CD4-positive, alpha-beta T cell (primary cell): ENCODE measurements at regions not wholly inside any gene's neighbourhood (a gene's known extent, or its start where the extent isn't known, plus 50 kb on each side); places are given as distances from the start of the nearest gene placed in this dataset.

Source experiments
- ATAC-seq: fragments of 200-7000 bp; cut with Tn5 transposase; one replicate; pipeline ENCODE4 v1.10.0; 2022; ENCODE audit warnings: mild to moderate bottlenecking; ENCODE audit not compliant: poor library complexity
- CTCF ChIA-PET: fragments of 350-600 bp; sonication (Branson Sonifier 250); formaldehyde crosslinking; loops from one replicate; lab custom pipeline; 2021; ENCODE audit warnings: antibody characterized with exemption, inconsistent platforms; lab: Charles Lee
- POLR2A ChIA-PET: fragments of 350-600 bp; sonication (Branson Sonifier 250); formaldehyde crosslinking; loops from one replicate; lab custom pipeline; 2021; ENCODE audit warnings: antibody characterized with exemption, inconsistent platforms; lab: Charles Lee
- DNase-seq, 14 experiments: peaks; one replicate each; pipeline ENCODE4 v3.0.0-alpha.2; 2013 to 2020; ENCODE audit warnings: mixed read lengths in 2 of 14
- H3K27ac ChIP-seq, 2 donors: one replicate each; pipeline versions ENCODE4 v1.5.1 to v1.7.0; 2013; ENCODE audit warnings: low read length in 2 of 2, low read depth in 1 of 2, mild to moderate bottlenecking in 1 of 2
- H3K27me3 ChIP-seq, 2 experiments: 1 replicate in 1 of 2; 2 replicates in 1 of 2; pipeline versions ENCODE4 v1.6.1 to v1.7.0; 2013; ENCODE audit warnings: low read length in 2 of 2, control low read depth in 1 of 2, mild to moderate bottlenecking in 1 of 2, moderate library complexity in 1 of 2; ENCODE audit not compliant: insufficient read depth in 2 of 2, control insufficient read depth in 1 of 2
- H3K36me3 ChIP-seq: one replicate; pipeline ENCODE4 v1.6.1; 2013; ENCODE audit warnings: low read length, control low read depth; ENCODE audit not compliant: insufficient read depth
- H3K4me1 ChIP-seq: one replicate; pipeline ENCODE4 v1.6.1; 2013; ENCODE audit warnings: low read length, control low read depth; ENCODE audit not compliant: insufficient read depth
- H3K4me3 ChIP-seq: one replicate; pipeline ENCODE4 v1.5.1; 2013; ENCODE audit warnings: mild to moderate bottlenecking, low read length, moderate library complexity
- H3K9me3 ChIP-seq, 2 experiments: 1 replicate in 1 of 2; 2 replicates in 1 of 2; pipeline versions ENCODE4 v1.6.1 to v1.7.0; 2013; ENCODE audit warnings: low read length in 2 of 2, mild to moderate bottlenecking in 2 of 2, control low read depth in 1 of 2, moderate library complexity in 1 of 2; ENCODE audit not compliant: control insufficient read depth in 1 of 2, insufficient read depth in 1 of 2
- H3K27ac Mint-ChIP-seq: one replicate; pipeline ENCODE4 v1.8.0; 2020; ENCODE audit warnings: mixed read lengths
- H3K27me3 Mint-ChIP-seq: one replicate; pipeline ENCODE4 v1.8.0; 2021; ENCODE audit warnings: mixed read lengths
- H3K36me3 Mint-ChIP-seq: one replicate; pipeline ENCODE4 v1.8.0; 2021; ENCODE audit warnings: low read depth, mixed read lengths
- H3K4me1 Mint-ChIP-seq: one replicate; pipeline ENCODE4 v1.8.0; 2021; ENCODE audit warnings: low read depth, mixed read lengths
- H3K4me3 Mint-ChIP-seq: one replicate; pipeline ENCODE4 v1.8.0; 2020; ENCODE audit warnings: mild to moderate bottlenecking, mixed read lengths
- H3K9me3 Mint-ChIP-seq: one replicate; pipeline ENCODE4 v1.8.0; 2020; ENCODE audit warnings: mixed read lengths
- CTCF ChIP-seq: fragments of 200-600 bp; IDR thresholded peaks from one replicate; pipeline ENCODE4 v1.8.0; 2022; ENCODE audit warnings: antibody characterized with exemption, mild to moderate bottlenecking
- intact Hi-C, 2 experiments: fragments of 100-400 bp; cut with DNase I in 1 of 2; cut with micrococcal nuclease in 1 of 2; formaldehyde crosslinking; loops; one replicate each; pipeline versions ENCODE4 v1.15.1 to v1.9.0; 2023 to 2025; cut with DNase I, micrococcal nuclease

GRCh38 chr4:143085659-143086058 lies 99.1 kb upstream of the USP38 start:
- no peak overlapping the region for H3K27ac Mint-ChIP-seq

GRCh38 chr4:143089291-143089690 lies 95.4 kb upstream of the USP38 start:
- Mint-ChIP-seq H3K27ac (no peak overlapping the region), H3K4me3 (no peak overlapping the region), H3K4me1 (no peaks in the 10 kb centered on the region), H3K27me3 (no peaks in the 10 kb centered on the region), H3K9me3 (no peaks in the 10 kb centered on the region), H3K36me3 (no peaks in the 10 kb centered on the region)
- Histone ChIP-seq H3K27me3 (no peaks in the 10 kb centered on the region), H3K4me1 (no peaks in the 10 kb centered on the region), H3K27ac (no peak overlapping the region), H3K4me3 (no peak overlapping the region), H3K36me3 (no peaks in the 10 kb centered on the region), H3K9me3 (no peaks in the 10 kb centered on the region)
- CTCF ChIA-PET, result no interaction called here
- ATAC-seq (no peak), DNase-seq (no peak)
- no peak for TF ChIP-seq CTCF
- POLR2A ChIA-PET, result interaction anchor here (0.6 kb wide), 1 partner anchor 31 kb away, joined by 3 read pairs; no protein-coding TSS in a partner anchor
- intact Hi-C loops, result loop anchor here in 1 of 2 experiments (10.0 kb wide), 1 partner anchor 1784 kb away; no protein-coding TSS in a partner anchor

More at GRCh38 chr4:143085659-143086058, 99.1 kb upstream of the USP38 start:
- Mint-ChIP-seq H3K4me1 (no peaks in the 10 kb centered on the region), H3K27me3 (no peaks in the 10 kb centered on the region), H3K36me3 (no peaks in the 10 kb centered on the region), H3K4me3 (no peak overlapping the region), H3K9me3 (no peaks in the 10 kb centered on the region)
- no peaks in the 10 kb centered on the region for H3K4me1 ChIP-seq
- intact Hi-C loops, result loop anchor here in 1 of 2 experiments (10.0 kb wide), 1 partner anchor 1781 kb away; no protein-coding TSS in a partner anchor
- H3K9me3 ChIP-seq, result no peaks in the 10 kb centered on the region
- no peaks in the 10 kb centered on the region for H3K36me3 ChIP-seq
- TF ChIP-seq CTCF, result no peak
- no peak overlapping the region for H3K4me3 ChIP-seq
- ChIA-PET POLR2A (no interaction called here), CTCF (no interaction called here)
- peaks cover 0 to 10% of the 10 kb centered on the region in 2 experiments for H3K27me3 ChIP-seq
- no peak overlapping the region for H3K27ac ChIP-seq
- no peak for ATAC-seq
- no peak for DNase-seq

GRCh38 chr4:143089847-143090246 lies 94.9 kb upstream of the USP38 start:
- CTCF ChIA-PET, result no interaction called here

More at GRCh38 chr4:143089847-143090246, 94.9 kb upstream of the USP38 start:
- H3K9me3 Mint-ChIP-seq, result no peaks in the 10 kb centered on the region
- Histone ChIP-seq H3K9me3 (no peaks in the 10 kb centered on the region), H3K4me3 (no peak overlapping the region), H3K36me3 (no peaks in the 10 kb centered on the region), H3K27me3 (no peaks in the 10 kb centered on the region), H3K4me1 (no peaks in the 10 kb centered on the region), H3K27ac (no peak overlapping the region)
- no peak for DNase-seq
- H3K4me3 Mint-ChIP-seq, result no peak overlapping the region
- no peak for TF ChIP-seq CTCF
- H3K4me1 Mint-ChIP-seq, result no peaks in the 10 kb centered on the region
- H3K36me3 Mint-ChIP-seq, result no peaks in the 10 kb centered on the region
- POLR2A ChIA-PET, result interaction anchor here (0.6 kb wide), 1 partner anchor 30 kb away, joined by 3 read pairs; no protein-coding TSS in a partner anchor
- no peaks in the 10 kb centered on the region for H3K27me3 Mint-ChIP-seq
- no peak for ATAC-seq
- intact Hi-C loops, result loop anchor here in 1 of 2 experiments (10.0 kb wide), 1 partner anchor 1785 kb away; no protein-coding TSS in a partner anchor
- no peak overlapping the region for H3K27ac Mint-ChIP-seq
